Panc1 (cell line): ENCODE measurements at regions not wholly inside any gene's neighbourhood (a gene's known extent, or its start where the extent isn't known, plus 50 kb on each side); places are given as distances from the start of the nearest gene placed in this dataset.

Source experiments
- ATAC-seq: fragments of 200-7000 bp; cut with Tn5 transposase; 2 replicates; pipeline ENCODE4 v1.9.1; 2020; ENCODE audit warnings: mild to moderate bottlenecking, moderate library complexity
- BruUV-seq: library from RNA; stranded (reverse); fragments of 400-500 nt; replicated peaks from 2 replicates; lab custom pipeline; 2021; lab: Mats Ljungman, UMichigan
- CTCF ChIA-PET: fragments of 300-600 bp; sonication (Branson Sonifier 250); formaldehyde crosslinking; loops from one replicate; lab custom pipeline; 2022; ENCODE audit warnings: antibody characterized with exemption; lab: Charles Lee
- POLR2A ChIA-PET: fragments of 300-600 bp; sonication (Branson Sonifier 250); formaldehyde crosslinking; loops from one replicate; lab custom pipeline; 2022; ENCODE audit warnings: antibody characterized with exemption; lab: Charles Lee
- DNase-seq: peaks from one replicate; pipeline ENCODE4 v3.0.0-alpha.2; 2010; ENCODE audit warnings: low read depth, low spot score
- H3K27ac ChIP-seq: 2 replicates; pipeline ENCODE4 v1.5.1; 2011; ENCODE audit warnings: mild to moderate bottlenecking, low read length, inconsistent platforms
- H3K27me3 ChIP-seq: fragments of 200-500 bp; sonication (Bioruptor generic); 2 replicates; pipeline ENCODE4 v1.6.0; 2014; ENCODE audit warnings: low read length, inconsistent platforms; ENCODE audit not compliant: control insufficient read depth, insufficient read depth
- H3K36me3 ChIP-seq: fragments of 200-500 bp; sonication (Bioruptor generic); 2 replicates; pipeline ENCODE4 v1.5.1; 2014; ENCODE audit warnings: inconsistent platforms, mild to moderate bottlenecking, low read length, moderate library complexity; ENCODE audit not compliant: control insufficient read depth, insufficient read depth
- H3K4me1 ChIP-seq: 2 replicates; pipeline ENCODE4 v1.5.1; 2011; ENCODE audit warnings: inconsistent platforms, mild to moderate bottlenecking, low read length, moderate library complexity; ENCODE audit not compliant: control insufficient read depth, insufficient read depth
- H3K4me3 ChIP-seq, 2 experiments: 2 replicates each; pipeline ENCODE4 v1.5.1; 2011 to 2012; ENCODE audit warnings: low read depth in 2 of 2, low read length in 2 of 2, mild to moderate bottlenecking in 2 of 2, inconsistent platforms in 1 of 2, moderate library complexity in 1 of 2
- H3K9me3 ChIP-seq: fragments of 200-500 bp; sonication (Bioruptor generic); 2 replicates; pipeline ENCODE4 v1.5.1; 2014; ENCODE audit warnings: low read depth, mild to moderate bottlenecking, inconsistent platforms, low read length, moderate library complexity; ENCODE audit not compliant: control insufficient read depth, insufficient read depth
- POLR2AphosphoS5 ChIP-seq: IDR thresholded peaks from 2 replicates; pipeline ENCODE4 v1.6.1; 2012; ENCODE audit warnings: mild to moderate bottlenecking, low read depth, low read length, moderate library complexity
- SIN3A ChIP-seq: IDR thresholded peaks from 2 replicates; pipeline ENCODE4 v1.6.1; 2012; ENCODE audit warnings: low read depth, mild to moderate bottlenecking, low read length, moderate library complexity, borderline replicate concordance; ENCODE audit not compliant: insufficient read depth
- TCF7L2 ChIP-seq: IDR thresholded peaks from 2 replicates; pipeline ENCODE4 v1.6.1; 2011; ENCODE audit warnings: mild to moderate bottlenecking, low read depth, low read length, inconsistent platforms
- in situ Hi-C: cut with HindIII; loops from 2 replicates; pipeline ENCODE4 v1.10.0; 2016; ENCODE audit warnings: low sequenced_read_pairs, low pct_unique_long_range_greater_than_20kb
- intact Hi-C: fragments of 100-400 bp; cut with micrococcal nuclease; formaldehyde crosslinking; loops from one replicate; pipeline ENCODE4 v1.10.0; 2022; ENCODE audit not compliant: unreplicated experiment
- TF ChIP-seq, protein P1 (sequence below): fragments of 450-650 bp; IDR thresholded peaks from 2 replicates; pipeline ENCODE4 v1.5.1; 2017; ENCODE audit warnings: mild to moderate bottlenecking
- TF ChIP-seq, protein P2 (sequence below), 2 experiments: IDR thresholded peaks; 2 replicates each; pipeline ENCODE4 v1.6.1; 2011 to 2012; ENCODE audit warnings: low read depth in 2 of 2, control low read depth in 1 of 2, low read length in 1 of 2, mild to moderate bottlenecking in 1 of 2, moderate library complexity in 1 of 2; ENCODE audit not compliant: insufficient read depth in 1 of 2

DNA sequence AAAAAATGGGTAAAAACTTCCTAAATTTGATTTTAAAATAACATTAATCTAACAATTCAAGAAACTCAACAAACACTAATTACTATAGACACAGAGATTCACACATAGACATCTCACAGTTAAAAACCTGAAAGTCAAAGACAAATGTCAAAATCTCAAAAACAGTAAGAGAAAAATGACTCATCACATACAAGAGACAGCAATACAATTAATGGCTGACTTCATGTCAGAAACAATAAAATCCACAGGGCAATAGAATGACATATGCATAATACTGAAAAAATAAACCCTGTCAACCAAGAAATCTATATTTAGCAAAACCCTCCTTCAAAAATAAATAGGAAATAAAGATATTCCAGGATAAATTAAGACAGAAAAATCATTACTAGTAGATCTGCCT lies 200.4 kb downstream of the CEMIP2 start:
- Histone ChIP-seq H3K9me3 (no peaks in the 10 kb centered on the region), H3K27ac (no peak overlapping the region), H3K27me3 (no peaks in the 10 kb centered on the region), H3K4me1 (no peaks in the 10 kb centered on the region), H3K4me3 (no peak overlapping the region), H3K36me3 (no peaks in the 10 kb centered on the region)
- no peak for DNase-seq
- intact Hi-C loops (no loop called here), in situ Hi-C loops (no loop called here)
- no peak for ATAC-seq
- POLR2A ChIA-PET, result no interaction called here
- CTCF ChIA-PET, result no interaction called here
- BruUV-seq, result no TSS peak
- TF ChIP-seq, protein P1, sequence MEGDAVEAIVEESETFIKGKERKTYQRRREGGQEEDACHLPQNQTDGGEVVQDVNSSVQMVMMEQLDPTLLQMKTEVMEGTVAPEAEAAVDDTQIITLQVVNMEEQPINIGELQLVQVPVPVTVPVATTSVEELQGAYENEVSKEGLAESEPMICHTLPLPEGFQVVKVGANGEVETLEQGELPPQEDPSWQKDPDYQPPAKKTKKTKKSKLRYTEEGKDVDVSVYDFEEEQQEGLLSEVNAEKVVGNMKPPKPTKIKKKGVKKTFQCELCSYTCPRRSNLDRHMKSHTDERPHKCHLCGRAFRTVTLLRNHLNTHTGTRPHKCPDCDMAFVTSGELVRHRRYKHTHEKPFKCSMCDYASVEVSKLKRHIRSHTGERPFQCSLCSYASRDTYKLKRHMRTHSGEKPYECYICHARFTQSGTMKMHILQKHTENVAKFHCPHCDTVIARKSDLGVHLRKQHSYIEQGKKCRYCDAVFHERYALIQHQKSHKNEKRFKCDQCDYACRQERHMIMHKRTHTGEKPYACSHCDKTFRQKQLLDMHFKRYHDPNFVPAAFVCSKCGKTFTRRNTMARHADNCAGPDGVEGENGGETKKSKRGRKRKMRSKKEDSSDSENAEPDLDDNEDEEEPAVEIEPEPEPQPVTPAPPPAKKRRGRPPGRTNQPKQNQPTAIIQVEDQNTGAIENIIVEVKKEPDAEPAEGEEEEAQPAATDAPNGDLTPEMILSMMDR, result no peak
- TF ChIP-seq POLR2AphosphoS5, result no peak
- TF ChIP-seq, protein P2, sequence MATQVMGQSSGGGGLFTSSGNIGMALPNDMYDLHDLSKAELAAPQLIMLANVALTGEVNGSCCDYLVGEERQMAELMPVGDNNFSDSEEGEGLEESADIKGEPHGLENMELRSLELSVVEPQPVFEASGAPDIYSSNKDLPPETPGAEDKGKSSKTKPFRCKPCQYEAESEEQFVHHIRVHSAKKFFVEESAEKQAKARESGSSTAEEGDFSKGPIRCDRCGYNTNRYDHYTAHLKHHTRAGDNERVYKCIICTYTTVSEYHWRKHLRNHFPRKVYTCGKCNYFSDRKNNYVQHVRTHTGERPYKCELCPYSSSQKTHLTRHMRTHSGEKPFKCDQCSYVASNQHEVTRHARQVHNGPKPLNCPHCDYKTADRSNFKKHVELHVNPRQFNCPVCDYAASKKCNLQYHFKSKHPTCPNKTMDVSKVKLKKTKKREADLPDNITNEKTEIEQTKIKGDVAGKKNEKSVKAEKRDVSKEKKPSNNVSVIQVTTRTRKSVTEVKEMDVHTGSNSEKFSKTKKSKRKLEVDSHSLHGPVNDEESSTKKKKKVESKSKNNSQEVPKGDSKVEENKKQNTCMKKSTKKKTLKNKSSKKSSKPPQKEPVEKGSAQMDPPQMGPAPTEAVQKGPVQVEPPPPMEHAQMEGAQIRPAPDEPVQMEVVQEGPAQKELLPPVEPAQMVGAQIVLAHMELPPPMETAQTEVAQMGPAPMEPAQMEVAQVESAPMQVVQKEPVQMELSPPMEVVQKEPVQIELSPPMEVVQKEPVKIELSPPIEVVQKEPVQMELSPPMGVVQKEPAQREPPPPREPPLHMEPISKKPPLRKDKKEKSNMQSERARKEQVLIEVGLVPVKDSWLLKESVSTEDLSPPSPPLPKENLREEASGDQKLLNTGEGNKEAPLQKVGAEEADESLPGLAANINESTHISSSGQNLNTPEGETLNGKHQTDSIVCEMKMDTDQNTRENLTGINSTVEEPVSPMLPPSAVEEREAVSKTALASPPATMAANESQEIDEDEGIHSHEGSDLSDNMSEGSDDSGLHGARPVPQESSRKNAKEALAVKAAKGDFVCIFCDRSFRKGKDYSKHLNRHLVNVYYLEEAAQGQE (IDR thresholded peaks at IDR 0.05; ENCODE audit: insufficient read depth in 1 of 2, low read depth in 2 of 2, low read length in 1 of 2), result no peak

DNA sequence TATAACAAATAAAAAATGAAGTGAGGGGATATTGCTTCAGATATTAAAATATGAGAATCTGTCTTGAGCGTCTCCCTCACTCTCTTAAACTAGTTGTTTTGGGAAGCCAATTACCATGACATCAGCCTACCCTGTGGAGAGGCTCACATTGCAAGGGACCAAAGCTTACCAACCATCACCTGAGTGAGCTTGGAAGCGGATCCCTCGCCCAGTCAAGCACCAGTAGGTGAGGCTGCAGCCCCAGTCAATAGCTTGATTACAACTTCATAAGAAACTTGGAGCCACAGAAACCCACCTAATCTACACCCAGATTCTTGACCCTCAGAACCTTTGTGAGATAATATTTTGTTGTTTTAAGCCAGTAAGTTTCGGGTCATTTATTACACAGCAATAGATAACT lies 206.2 kb downstream of the CEMIP2 start:
- H3K36me3 ChIP-seq, result no peaks in the 10 kb centered on the region
- no peak overlapping the region for H3K27ac ChIP-seq
- no peaks in the 10 kb centered on the region for H3K4me1 ChIP-seq
- in situ Hi-C loops (no loop called here), intact Hi-C loops (no loop called here)
- H3K9me3 ChIP-seq, result no peaks in the 10 kb centered on the region
- no TSS peak for BruUV-seq
- no peaks in the 10 kb centered on the region for H3K27me3 ChIP-seq
- POLR2A ChIA-PET, result no interaction called here
- H3K4me3 ChIP-seq, result no peak overlapping the region
- CTCF ChIA-PET, result no interaction called here
- TF ChIP-seq TCF7L2 (no peak), SIN3A (no peak), POLR2AphosphoS5 (no peak)
- TF ChIP-seq, protein P2 (IDR thresholded peaks at IDR 0.05; ENCODE audit: insufficient read depth in 1 of 2, low read depth in 2 of 2, low read length in 1 of 2), result no peak
- TF ChIP-seq, protein P1, result no peak
- ATAC-seq (no peak), DNase-seq (no peak)
